ENCODE measurements at regions not wholly inside any gene's neighbourhood (a gene's known extent, or its start where the extent isn't known, plus 50 kb on each side); places are given as distances from the start of the nearest gene placed in this dataset.

- Histone ChIP-seq H3K27me3 (ENCODE audit: control insufficient read depth, insufficient read depth, low read length) (no peaks in the 10 kb centered on the region), H3K9me3 (ENCODE audit: control insufficient read depth, insufficient read depth, low read length) (peaks cover 15% of the 10 kb centered on the region), H3K27ac (ENCODE audit: low read depth, low read length) (no peak overlapping the region), H3K4me3 (ENCODE audit: low read depth, low read length) (no peak overlapping the region)
- ChIA-PET CTCF (no interaction called here), POLR2A (no interaction called here)
- DNase-seq (ENCODE audit: low read depth, low spot score) = no peak
- TF ChIP-seq CTCF (IDR thresholded peaks at IDR 0.05; ENCODE audit: low read depth, low read length) = no peak
These were observed 241.3 kb upstream of the LCORL start for GRCh38 chr4:18262832-18263231.

GRCh38 chr4:18252052-18252451, 230.5 kb upstream of the LCORL start:
- CTCF ChIA-PET = no interaction called here

GRCh38 chr4:18250564-18250963, 229.0 kb upstream of the LCORL start:
- CTCF ChIA-PET = no interaction called here
- POLR2A ChIA-PET = no interaction called here

More at GRCh38 chr4:18252052-18252451, 230.5 kb upstream of the LCORL start:
- no peak overlapping the region for H3K4me3 ChIP-seq (ENCODE audit: low read depth, low read length)
- H3K9me3 ChIP-seq (ENCODE audit: control insufficient read depth, insufficient read depth, low read length) = peaks cover 4% of the 10 kb centered on the region; the same call in 1 of the 2 replicates
- no peaks in the 10 kb centered on the region for H3K27me3 ChIP-seq (ENCODE audit: control insufficient read depth, insufficient read depth, low read length)
- TF ChIP-seq CTCF (IDR thresholded peaks at IDR 0.05; ENCODE audit: low read depth, low read length) = no peak
- no peak for DNase-seq (ENCODE audit: low read depth, low spot score)
- no peak overlapping the region for H3K27ac ChIP-seq (ENCODE audit: low read depth, low read length)
- POLR2A ChIA-PET = no interaction called here

GRCh38 chr4:18248611-18249010, 227.1 kb upstream of the LCORL start:
- no peak for TF ChIP-seq CTCF (IDR thresholded peaks at IDR 0.05; ENCODE audit: low read depth, low read length)

More at GRCh38 chr4:18250564-18250963, 229.0 kb upstream of the LCORL start:
- H3K27me3 ChIP-seq (ENCODE audit: control insufficient read depth, insufficient read depth, low read length) = no peaks in the 10 kb centered on the region
- no peak overlapping the region for H3K27ac ChIP-seq (ENCODE audit: low read depth, low read length)
- H3K9me3 ChIP-seq (ENCODE audit: control insufficient read depth, insufficient read depth, low read length) = peaks cover 8% of the 10 kb centered on the region; the same call in 1 of the 2 replicates
- TF ChIP-seq CTCF (IDR thresholded peaks at IDR 0.05; ENCODE audit: low read depth, low read length) = no peak
- DNase-seq (ENCODE audit: low read depth, low spot score) = no peak
- H3K4me3 ChIP-seq (ENCODE audit: low read depth, low read length) = no peak overlapping the region

GRCh38 chr4:18247189-18247588, 225.6 kb upstream of the LCORL start:
- POLR2A ChIA-PET = no interaction called here
- CTCF ChIA-PET = no interaction called here
- no peak overlapping the region for H3K4me3 ChIP-seq (ENCODE audit: low read depth, low read length)
- H3K27me3 ChIP-seq (ENCODE audit: control insufficient read depth, insufficient read depth, low read length) = no peaks in the 10 kb centered on the region
- H3K27ac ChIP-seq (ENCODE audit: low read depth, low read length) = no peak overlapping the region
- DNase-seq (ENCODE audit: low read depth, low spot score) = no peak
- TF ChIP-seq CTCF (IDR thresholded peaks at IDR 0.05; ENCODE audit: low read depth, low read length) = no peak
- H3K9me3 ChIP-seq (ENCODE audit: control insufficient read depth, insufficient read depth, low read length) = peaks cover 8% of the 10 kb centered on the region; the same call in 1 of the 2 replicates

More at GRCh38 chr4:18248611-18249010, 227.1 kb upstream of the LCORL start:
- no peaks in the 10 kb centered on the region for H3K27me3 ChIP-seq (ENCODE audit: control insufficient read depth, insufficient read depth, low read length)
- H3K4me3 ChIP-seq (ENCODE audit: low read depth, low read length) = no peak overlapping the region
- CTCF ChIA-PET = no interaction called here
- POLR2A ChIA-PET = no interaction called here
- peaks cover 8% of the 10 kb centered on the region; the same call in 1 of the 2 replicates for H3K9me3 ChIP-seq (ENCODE audit: control insufficient read depth, insufficient read depth, low read length)
- H3K27ac ChIP-seq (ENCODE audit: low read depth, low read length) = no peak overlapping the region
- DNase-seq (ENCODE audit: low read depth, low spot score) = no peak
